Psoas muscle (tissue), 7 donors: ENCODE measurements at regions not wholly inside any gene's neighbourhood (a gene's known extent, or its start where the extent isn't known, plus 50 kb on each side); places are given as distances from the start of the nearest gene placed in this dataset.
A peak's percentile ranks its signal among the peaks of the same experiment; 100 is the strongest.
"Not testable (repeated sequence)": the region's sequence is repeated elsewhere in the genome, so short reads cannot be mapped to it uniquely, and the experiment has no call there.

Experiments
- ATAC-seq, 4 donors: fragments of 200-7000 bp; cut with Tn5 transposase; one replicate each; pipeline ENCODE4 v1.9.1; 2020; ENCODE audit warnings: moderate library complexity in 3 of 4, mild to moderate bottlenecking in 2 of 4
- DNase-seq, 2 donors: peaks; one replicate each; pipeline ENCODE4 v3.0.0-alpha.2; 2020
- H3K27ac ChIP-seq: fragments of 200-600 bp; one replicate; pipeline ENCODE4 v1.8.0; 2022
- H3K27me3 ChIP-seq, 3 donors: fragments of 200-600 bp in 1 of 3; one replicate each; pipeline versions ENCODE4 v1.6.1 to v1.8.0; 2013 to 2022; ENCODE audit warnings: low read length in 2 of 3, mild to moderate bottlenecking in 2 of 3, moderate library complexity in 1 of 3; ENCODE audit not compliant: insufficient read depth in 3 of 3
- H3K36me3 ChIP-seq, 2 donors: fragments of 200-600 bp in 1 of 2; one replicate each; pipeline versions ENCODE4 v1.6.1 to v1.8.0; 2013 to 2022; ENCODE audit warnings: low read depth in 1 of 2, mild to moderate bottlenecking in 1 of 2, moderate library complexity in 1 of 2; ENCODE audit not compliant: insufficient read depth in 1 of 2
- H3K4me1 ChIP-seq: fragments of 200-600 bp; one replicate; pipeline ENCODE4 v1.8.0; 2022
- H3K4me3 ChIP-seq: fragments of 200-600 bp; one replicate; pipeline ENCODE4 v1.8.0; 2022; ENCODE audit warnings: mild to moderate bottlenecking
- H3K9me3 ChIP-seq: fragments of 200-600 bp; one replicate; pipeline ENCODE4 v1.8.0; 2022
- WGBS, 3 donors: extraction: QIAGEN DNeasy Blood & Tissue Kit; methylation state at CpG; one replicate each; pipeline versions ENCODE4 v1.1.6 to v1.1.7; 2013; 5-methylcytosine and 5-hydroxymethylcytosine counted together
- intact Hi-C, 2 donors: fragments of 100-400 bp; cut with DNase I; formaldehyde crosslinking; loops; one replicate each; pipeline versions ENCODE4 v1.11.0 to v1.14.2; 2022
- TF ChIP-seq, protein P1 (sequence below): fragments of 200-600 bp; IDR thresholded peaks from one replicate; pipeline ENCODE4 v1.8.0; 2022; ENCODE audit warnings: antibody characterized with exemption
- donor health status: healthy with polysubstance abuse.
- donor health status: DM: no; HTN: no; CAD: no; lungs with moderate emphysema.
- donor health status: Bipolar disorder and iron deficiency.
- donor health status: healthy.
- donor health status: DM: yes; HTN: yes; CAD: no.
- donor health status: DM: no; HTN: no; CAD: no.
- donor health status: DM: yes; HTN: yes; CAD: no.

DNA sequence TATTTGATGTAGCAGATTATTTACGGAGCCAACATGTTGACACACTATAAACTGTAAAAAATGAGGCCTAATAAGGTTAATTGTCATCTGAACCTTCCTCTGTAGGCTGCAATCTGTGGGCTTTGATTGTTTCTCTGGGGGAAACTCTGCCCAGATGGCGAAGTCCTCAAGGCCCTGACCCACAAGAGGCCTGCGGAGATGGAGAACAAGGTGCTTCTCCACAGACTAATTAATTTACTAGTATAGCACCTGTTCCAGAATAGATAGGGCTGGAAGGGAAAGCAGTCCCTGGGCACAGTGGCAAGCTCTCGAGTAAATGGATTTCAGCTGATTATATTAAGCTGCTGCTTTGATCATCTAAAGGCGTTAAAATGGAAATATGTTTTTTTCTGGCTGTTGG, 338.8 kb upstream of the DNAJC19 start:
- H3K27me3 ChIP-seq: no peaks in the 10 kb centered on the region
- no peak for ATAC-seq
- WGBS, 3 donors: 61 to 71% (median 68%) methylated on average over 5 of the region's 5 CpGs
- no peaks in the 10 kb centered on the region for H3K36me3 ChIP-seq
- H3K27ac ChIP-seq: no peak overlapping the region
- DNase-seq: no peak
- H3K4me3 ChIP-seq: no peak overlapping the region
- H3K9me3 ChIP-seq: no peaks in the 10 kb centered on the region
- intact Hi-C loops: loop anchor here in 1 of 2 donors (5.0 kb wide), 1 partner anchor 1354 kb away; no protein-coding TSS in a partner anchor
- TF ChIP-seq, protein P1, sequence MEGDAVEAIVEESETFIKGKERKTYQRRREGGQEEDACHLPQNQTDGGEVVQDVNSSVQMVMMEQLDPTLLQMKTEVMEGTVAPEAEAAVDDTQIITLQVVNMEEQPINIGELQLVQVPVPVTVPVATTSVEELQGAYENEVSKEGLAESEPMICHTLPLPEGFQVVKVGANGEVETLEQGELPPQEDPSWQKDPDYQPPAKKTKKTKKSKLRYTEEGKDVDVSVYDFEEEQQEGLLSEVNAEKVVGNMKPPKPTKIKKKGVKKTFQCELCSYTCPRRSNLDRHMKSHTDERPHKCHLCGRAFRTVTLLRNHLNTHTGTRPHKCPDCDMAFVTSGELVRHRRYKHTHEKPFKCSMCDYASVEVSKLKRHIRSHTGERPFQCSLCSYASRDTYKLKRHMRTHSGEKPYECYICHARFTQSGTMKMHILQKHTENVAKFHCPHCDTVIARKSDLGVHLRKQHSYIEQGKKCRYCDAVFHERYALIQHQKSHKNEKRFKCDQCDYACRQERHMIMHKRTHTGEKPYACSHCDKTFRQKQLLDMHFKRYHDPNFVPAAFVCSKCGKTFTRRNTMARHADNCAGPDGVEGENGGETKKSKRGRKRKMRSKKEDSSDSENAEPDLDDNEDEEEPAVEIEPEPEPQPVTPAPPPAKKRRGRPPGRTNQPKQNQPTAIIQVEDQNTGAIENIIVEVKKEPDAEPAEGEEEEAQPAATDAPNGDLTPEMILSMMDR: no peak
- H3K4me1 ChIP-seq: no peaks in the 10 kb centered on the region

DNA sequence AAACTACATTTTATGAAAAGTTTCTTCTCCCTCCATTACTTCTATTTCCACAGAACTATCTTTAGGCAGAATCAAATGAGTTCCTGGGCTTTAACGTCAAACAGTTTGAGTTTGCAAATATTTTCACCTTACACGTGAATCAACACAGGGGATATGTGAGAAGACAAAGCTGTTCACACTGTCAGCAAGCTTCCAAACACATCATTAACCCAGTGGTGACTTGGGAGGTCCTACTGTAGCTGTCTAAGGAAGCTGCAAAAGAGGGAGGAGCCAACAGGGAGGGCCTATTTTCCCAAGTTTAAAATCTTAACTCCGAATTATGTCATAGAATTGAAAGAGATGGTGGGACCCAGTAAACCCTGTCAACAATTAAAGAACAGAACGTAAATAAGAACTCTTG, 337.8 kb upstream of the DNAJC19 start:
- DNase-seq (no peak), ATAC-seq (no peak)
- H3K4me3 ChIP-seq: no peak overlapping the region
- intact Hi-C loops: loop anchor here in 1 of 2 donors (2.0 to 5.0 kb wide), 2 partner anchors 373 to 1355 kb away; no protein-coding TSS in a partner anchor
- no peaks in the 10 kb centered on the region for H3K4me1 ChIP-seq
- no peak overlapping the region for H3K27ac ChIP-seq
- 35 to 46% (median 35%) methylated on average over 4 of the region's 4 CpGs for WGBS, 3 donors
- no peaks in the 10 kb centered on the region for H3K36me3 ChIP-seq
- TF ChIP-seq, protein P1: no peak
- H3K9me3 ChIP-seq: no peaks in the 10 kb centered on the region
- no peaks in the 10 kb centered on the region for H3K27me3 ChIP-seq

DNA sequence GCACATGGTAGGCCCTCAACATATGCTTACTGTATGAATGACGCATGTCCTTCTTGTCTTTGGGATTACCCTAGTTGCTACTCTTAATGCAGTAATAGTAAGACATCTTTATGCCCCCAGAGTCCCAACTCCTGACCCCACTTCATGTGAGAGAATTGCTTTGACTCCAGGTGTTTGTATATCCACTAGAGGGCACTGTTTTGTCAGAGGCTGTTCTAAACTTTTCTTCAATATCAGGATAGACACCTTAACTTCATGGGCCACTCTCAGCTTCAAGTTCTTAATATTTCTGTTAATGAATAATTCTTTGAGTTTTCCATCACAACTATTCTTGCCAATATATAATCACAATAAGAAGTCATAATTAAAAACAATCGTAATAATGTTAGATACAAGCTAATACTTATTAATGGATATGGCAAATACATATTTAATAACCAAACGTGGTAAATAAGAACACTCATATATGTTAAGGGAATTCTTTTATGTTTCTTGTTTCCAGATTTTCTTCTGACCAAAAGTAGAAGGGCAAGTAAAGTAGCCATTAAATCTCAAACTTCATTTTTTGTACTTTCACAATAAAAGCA, 337.2 kb upstream of the DNAJC19 start:
- intact Hi-C loops: loop anchor here in 1 of 2 donors (2.0 to 5.0 kb wide), 2 partner anchors 374 to 1356 kb away; no protein-coding TSS in a partner anchor
- TF ChIP-seq, protein P1: peak; percentile 57

DNA sequence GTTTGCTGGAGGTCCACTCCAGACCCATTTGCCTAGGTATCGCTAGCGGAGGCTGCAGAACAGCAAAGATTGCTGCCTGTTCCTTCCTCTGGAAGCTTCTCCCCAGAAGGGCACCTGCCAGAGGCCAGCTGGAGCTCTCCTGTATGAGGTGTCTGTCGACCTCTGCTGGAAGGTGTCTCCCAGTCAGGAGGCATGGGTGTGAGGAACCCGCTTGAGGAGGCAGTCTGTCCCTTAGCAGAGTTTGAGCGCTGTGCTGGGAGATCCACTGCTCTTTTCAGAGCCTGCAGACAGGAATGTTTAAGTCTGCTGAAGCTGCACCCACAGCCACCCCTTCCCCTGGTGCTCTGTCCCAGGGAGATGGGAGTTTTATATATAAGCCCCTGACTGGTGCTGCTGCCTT, 335.0 kb upstream of the DNAJC19 start:
- H3K27ac ChIP-seq, H3K27me3 ChIP-seq, ATAC-seq, DNase-seq, intact Hi-C loops, H3K36me3 ChIP-seq, H3K4me1 ChIP-seq, H3K9me3 ChIP-seq, H3K4me3 ChIP-seq: not testable (repeated sequence)
- WGBS, 3 donors: 80 to 82% (median 81%) methylated on average over 5 of the region's 5 CpGs

More for the DNA sequence above, 337.2 kb upstream of the DNAJC19 start:
- ATAC-seq (no peak), DNase-seq (no peak)
- Histone ChIP-seq H3K9me3 (no peaks in the 10 kb centered on the region), H3K4me3 (no peak overlapping the region), H3K36me3 (no peaks in the 10 kb centered on the region), H3K27ac (no peak overlapping the region), H3K4me1 (no peaks in the 10 kb centered on the region), H3K27me3 (no peaks in the 10 kb centered on the region)
- WGBS, 3 donors: 39 to 60% (median 49%) methylated on average over 3 of the region's 3 CpGs

DNA sequence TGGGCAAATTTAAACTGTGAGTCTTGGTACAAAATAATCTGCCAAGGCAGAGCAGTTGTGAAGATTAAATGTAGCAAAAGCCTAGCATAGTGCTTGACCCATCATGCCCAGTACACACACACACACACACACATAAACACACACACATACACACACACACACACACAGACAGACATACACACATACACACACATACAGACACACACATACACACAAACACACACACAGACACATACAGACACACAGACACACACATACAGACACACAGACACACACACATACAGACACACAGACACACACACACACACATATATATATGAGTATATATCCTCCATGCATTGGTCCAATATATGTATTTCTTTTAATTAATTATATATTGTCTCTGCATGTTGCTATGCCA, 328.8 kb upstream of the DNAJC19 start:
- Histone ChIP-seq H3K27ac (no peak overlapping the region), H3K4me1 (no peaks in the 10 kb centered on the region), H3K9me3 (no peaks in the 10 kb centered on the region), H3K4me3 (no peak overlapping the region), H3K36me3 (no peaks in the 10 kb centered on the region), H3K27me3 (no peaks in the 10 kb centered on the region)
- TF ChIP-seq, protein P1: no peak
- intact Hi-C loops: no loop called here
- ATAC-seq: no peak
- DNase-seq: no peak
